HG02798 (cell line): ENCODE measurements at regions not wholly inside any gene's neighbourhood (a gene's known extent, or its start where the extent isn't known, plus 50 kb on each side); places are given as distances from the start of the nearest gene placed in this dataset.

Experiments used
- ATAC-seq: cut with Tn5 transposase; IDR thresholded peaks from one replicate; pipeline ENCODE4 v1.9.1; 2021; ENCODE audit warnings: mild to moderate bottlenecking; ENCODE audit not compliant: unreplicated experiment, poor library complexity

- no peak for ATAC-seq
Measured at GRCh38 chr1:73144311-73144710, 862.0 kb upstream of the NEGR1 start.

DNA sequence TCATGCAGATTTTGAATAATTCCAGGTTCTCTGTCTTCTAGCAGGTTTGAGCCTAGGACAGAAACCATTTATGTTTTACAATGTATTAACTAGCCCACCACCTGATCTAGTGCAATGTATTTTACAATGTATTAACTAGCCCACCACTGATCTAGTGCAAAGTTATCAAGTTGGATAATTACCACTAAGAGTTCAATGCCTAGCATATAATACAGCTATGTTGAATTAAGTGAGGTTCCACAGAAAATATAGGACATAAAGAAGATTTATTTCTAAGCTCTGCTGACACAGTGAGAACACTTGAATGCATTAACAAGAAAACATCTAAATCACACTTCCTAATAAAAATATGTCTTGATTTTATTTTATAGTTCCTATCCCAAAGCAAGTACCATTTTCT lies 854.6 kb upstream of the NEGR1 start:
- ATAC-seq: no peak

GRCh38 chr1:73106931-73107330 lies 824.6 kb upstream of the NEGR1 start:
- no peak for ATAC-seq

- no peak for ATAC-seq
Measured at GRCh38 chr1:73105755-73106154, 823.4 kb upstream of the NEGR1 start.

DNA sequence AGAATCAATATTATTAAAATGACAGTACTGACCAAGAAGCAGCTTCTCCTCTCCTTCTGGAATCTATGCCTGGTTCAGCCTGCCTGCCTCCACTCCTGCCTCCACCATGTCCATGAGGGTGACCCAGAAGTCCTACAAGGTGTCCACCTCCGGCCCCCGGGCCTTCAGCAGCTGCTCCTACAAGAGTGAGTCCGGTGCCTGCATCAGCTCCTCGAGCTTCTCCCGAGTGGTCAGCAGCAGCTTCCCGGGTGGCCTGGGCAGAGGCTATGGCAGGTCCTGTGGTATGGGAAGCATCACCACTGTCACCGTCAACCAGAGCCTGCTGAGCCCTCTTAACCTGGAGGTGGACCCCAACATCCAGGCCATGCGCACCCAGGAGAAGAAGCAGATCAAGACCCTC lies 822.4 kb upstream of the NEGR1 start:
- ATAC-seq: no peak

DNA sequence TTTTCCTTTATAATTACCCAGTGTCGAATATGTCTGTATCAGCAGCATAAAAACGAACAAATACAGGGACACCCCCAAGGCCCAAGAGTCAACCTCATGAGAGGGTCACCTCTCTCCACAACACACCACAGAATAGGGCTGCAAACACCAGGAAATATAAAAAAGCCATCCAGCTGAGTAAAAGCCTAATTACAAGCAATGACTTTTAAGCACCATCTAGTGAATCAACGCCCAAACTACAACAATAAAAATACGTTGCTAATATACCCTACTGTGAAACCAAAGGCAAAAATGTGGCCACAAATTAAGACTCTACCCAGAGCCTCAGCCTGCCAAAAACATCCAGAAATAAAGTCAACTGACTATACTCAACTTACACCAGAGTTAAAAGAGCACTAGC lies 817.9 kb upstream of the NEGR1 start:
- ATAC-seq: no peak

GRCh38 chr1:73097917-73098316 lies 815.6 kb upstream of the NEGR1 start:
- no peak for ATAC-seq

GRCh38 chr1:73096841-73097240 lies 814.5 kb upstream of the NEGR1 start:
- ATAC-seq: no peak

- ATAC-seq: no peak
Measured at GRCh38 chr1:73092383-73092782, 810.0 kb upstream of the NEGR1 start.

DNA sequence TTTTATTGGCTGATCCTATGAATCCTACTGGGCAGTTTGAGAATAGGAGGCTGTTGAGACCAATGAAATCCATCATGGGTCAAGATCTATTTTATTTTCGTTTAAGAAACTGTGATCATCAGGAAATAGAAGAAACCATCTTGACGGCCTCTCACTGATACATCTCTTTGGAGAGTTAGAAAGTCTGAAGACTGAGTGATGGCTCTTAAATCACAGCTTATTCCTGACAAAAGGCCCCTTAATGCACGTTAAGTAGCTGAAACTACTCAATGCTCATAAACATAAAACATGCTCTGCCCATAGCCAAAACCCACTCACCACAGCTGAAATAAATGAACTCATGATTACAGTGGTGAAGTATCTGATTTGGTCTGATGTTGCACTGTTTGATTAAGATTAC lies 784.5 kb upstream of the NEGR1 start:
- no peak for ATAC-seq

- ATAC-seq: no peak
Measured at GRCh38 chr1:73065339-73066041, 783.2 kb upstream of the NEGR1 start.

DNA sequence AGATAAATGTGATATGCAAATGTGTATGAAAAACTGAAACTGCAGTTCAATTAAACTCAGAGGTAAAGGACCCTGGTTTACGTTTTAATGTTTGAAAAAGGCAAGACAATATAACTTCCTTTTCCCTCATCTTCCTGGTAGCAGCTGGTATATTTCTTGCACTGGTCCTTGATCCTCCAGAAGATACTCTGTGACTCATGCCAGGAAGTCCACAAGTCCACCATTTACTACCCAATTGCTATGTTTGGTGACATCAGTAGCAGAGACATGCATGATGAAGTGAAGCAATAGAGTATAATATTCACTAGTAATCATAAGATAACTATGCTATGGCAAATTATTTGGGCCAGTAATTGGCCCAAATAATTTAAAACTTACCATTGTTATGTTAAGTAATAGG lies 774.5 kb upstream of the NEGR1 start:
- no peak for ATAC-seq

DNA sequence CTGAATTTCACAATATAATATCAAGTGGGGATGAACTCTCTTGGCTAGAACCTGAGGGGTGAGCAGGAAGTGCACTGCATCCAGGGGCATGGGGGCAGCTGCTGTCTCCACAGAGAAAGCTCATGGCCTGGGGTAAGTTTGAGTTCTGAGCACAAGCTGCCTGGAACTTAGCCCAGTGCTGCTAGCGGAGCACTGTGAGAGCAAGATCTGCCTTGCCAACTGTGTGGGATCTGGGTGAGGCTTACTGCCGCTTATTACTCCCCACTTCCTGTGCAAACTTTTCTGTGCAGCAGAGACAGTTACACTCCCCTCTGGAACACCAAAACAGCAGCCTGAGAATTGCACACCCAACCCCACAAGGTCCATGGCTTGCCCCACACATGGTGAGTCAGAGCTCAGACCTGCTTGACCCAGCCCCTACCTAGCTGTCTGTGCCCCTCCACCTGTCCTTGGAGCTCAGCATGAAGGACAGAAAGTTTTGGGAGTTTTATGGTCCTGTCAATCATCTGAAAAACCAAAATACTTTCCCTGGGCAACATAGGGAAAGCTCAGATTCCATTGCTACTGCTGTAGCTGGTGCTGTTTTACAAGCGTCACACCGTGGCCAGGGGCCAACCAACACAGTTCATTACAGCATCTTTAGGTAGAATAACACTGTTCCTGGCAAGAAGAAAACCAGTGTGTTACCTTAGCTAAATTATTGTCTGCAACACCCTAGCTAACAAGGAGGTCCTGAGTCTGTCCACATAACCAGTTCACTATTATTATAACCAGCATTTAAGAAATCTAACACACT lies 762.1 kb upstream of the NEGR1 start:
- ATAC-seq: no peak

DNA sequence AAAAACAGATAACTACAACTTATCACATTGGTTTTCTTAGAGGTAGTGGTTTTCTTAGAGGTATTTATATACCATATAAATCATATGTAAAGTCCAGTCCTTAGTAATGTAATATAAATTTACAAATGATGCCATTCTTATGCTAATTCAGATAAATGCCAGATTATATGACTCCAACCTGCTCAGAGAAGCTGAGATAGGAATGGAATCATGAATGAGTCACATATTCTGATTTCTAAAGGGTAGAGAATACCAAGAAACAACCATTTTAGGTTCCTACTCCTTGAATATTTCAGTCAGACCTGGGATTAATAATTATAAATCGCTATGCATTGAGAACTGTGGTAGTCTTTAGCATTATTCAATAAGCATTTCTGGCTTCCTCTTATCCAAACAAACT lies 760.1 kb upstream of the NEGR1 start:
- no peak for ATAC-seq

GRCh38 chr1:73040811-73041210 lies 758.5 kb upstream of the NEGR1 start:
- no peak for ATAC-seq

DNA sequence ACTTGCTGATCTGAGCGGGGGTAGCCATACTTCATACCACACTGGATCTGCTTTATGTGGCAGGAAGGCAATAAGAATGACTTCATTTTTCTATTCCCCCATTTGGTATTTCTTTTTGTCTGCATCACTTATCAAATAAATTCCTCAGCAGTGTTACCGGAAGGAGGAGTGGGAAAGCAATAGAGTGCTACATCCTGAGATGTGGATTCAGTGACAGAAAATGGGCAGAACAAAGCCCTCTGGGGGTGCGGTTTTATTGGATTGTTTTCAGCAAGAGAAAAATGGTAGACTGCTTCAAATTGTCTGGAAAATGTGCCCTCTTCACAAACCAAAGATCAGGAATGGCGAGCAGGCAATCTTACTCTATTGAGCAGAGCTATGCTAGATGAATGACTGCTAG lies 751.9 kb upstream of the NEGR1 start:
- no peak for ATAC-seq

DNA sequence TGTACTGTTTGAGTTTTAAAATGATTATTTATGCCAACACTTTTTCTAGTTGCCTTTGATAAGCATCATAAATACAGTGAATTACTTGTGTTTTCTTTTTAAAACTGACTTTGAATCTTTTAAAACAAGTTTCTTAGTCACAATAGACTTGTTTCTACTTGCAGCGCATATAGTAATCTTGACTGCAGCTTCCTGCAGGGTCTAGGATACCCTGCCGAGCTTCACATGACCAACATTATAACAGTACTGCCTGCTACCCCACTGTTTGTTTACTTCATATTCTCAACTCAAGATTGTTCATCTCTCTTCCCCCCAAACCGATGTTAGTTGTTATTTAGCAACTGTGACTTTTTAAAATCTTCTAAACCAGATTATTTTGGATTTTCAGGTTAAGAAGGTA lies 751.3 kb upstream of the NEGR1 start:
- no peak for ATAC-seq

GRCh38 chr1:73029571-73029970 lies 747.2 kb upstream of the NEGR1 start:
- ATAC-seq: no peak

- ATAC-seq: no peak
Measured at GRCh38 chr1:73026114-73026513, 743.8 kb upstream of the NEGR1 start.

GRCh38 chr1:73009938-73010337 lies 727.6 kb upstream of the NEGR1 start:
- ATAC-seq: no peak

- no peak for ATAC-seq
Measured at GRCh38 chr1:73009311-73009710, 727.0 kb upstream of the NEGR1 start.

- ATAC-seq: no peak
Measured at GRCh38 chr1:72997624-72998023, 715.3 kb upstream of the NEGR1 start.
